GM12891 (cell line): ENCODE measurements at regions not wholly inside any gene's neighbourhood (a gene's known extent, or its start where the extent isn't known, plus 50 kb on each side); places are given as distances from the start of the nearest gene placed in this dataset.

Experiments used
- DNase-seq: peaks from one replicate; pipeline ENCODE4 v3.0.0; 2011; ENCODE audit warnings: low spot score; ENCODE audit not compliant: insufficient read length
- FAIRE-seq: peaks from 2 replicates; lab custom pipeline; 2011; peaks lifted over from hg19 to GRCh38; lab: Jason Lieb, UNC
- PAX5 ChIP-seq: IDR thresholded peaks from 2 replicates; pipeline ENCODE4 v1.6.1; 2011; ENCODE audit warnings: low read length, moderate library complexity, mild to moderate bottlenecking; ENCODE audit not compliant: insufficient read depth, severe bottlenecking
- POLR2A ChIP-seq: IDR thresholded peaks from 2 replicates; pipeline ENCODE4 v1.6.1; 2011; ENCODE audit warnings: low read depth, low read length, control low read depth
- POLR2AphosphoS5 ChIP-seq: IDR thresholded peaks from 2 replicates; pipeline ENCODE4 v1.6.1; 2011; ENCODE audit warnings: low read depth, low read length, control low read depth
- POU2F2 ChIP-seq: IDR thresholded peaks from 2 replicates; pipeline ENCODE4 v1.6.1; 2011; ENCODE audit warnings: low read depth, mild to moderate bottlenecking, control low read depth, low read length, moderate library complexity
- SPI1 ChIP-seq: IDR thresholded peaks from 2 replicates; pipeline ENCODE4 v1.6.1; 2011; ENCODE audit warnings: low read depth, low read length, control low read depth
- TAF1 ChIP-seq: IDR thresholded peaks from 2 replicates; pipeline ENCODE4 v1.6.1; 2011; ENCODE audit warnings: low read depth, low read length, control low read depth

- DNase-seq = no peak
- no peak for TF ChIP-seq POU2F2
- no peak for TF ChIP-seq SPI1
- TF ChIP-seq POLR2AphosphoS5 = no peak
- no peak for TF ChIP-seq PAX5
- TF ChIP-seq TAF1 = no peak
- TF ChIP-seq POLR2A = no peak
- FAIRE-seq = no peak
These were observed 383.5 kb upstream of the CADM1 start for GRCh38 chr11:115887727-115888126.

- TF ChIP-seq POLR2A (no peak), POU2F2 (no peak), POLR2AphosphoS5 (no peak), SPI1 (no peak)
- DNase-seq = no peak
- FAIRE-seq = peak; percentile 16
These were observed 383.1 kb upstream of the CADM1 start for GRCh38 chr11:115887316-115887715.

- TF ChIP-seq TAF1 (no peak), POU2F2 (no peak)
- DNase-seq (no peak), FAIRE-seq (no peak)
These were observed 382.2 kb upstream of the CADM1 start for GRCh38 chr11:115886422-115886733.

GRCh38 chr11:115885535-115886421 lies 381.6 kb upstream of the CADM1 start:
- TF ChIP-seq TAF1 (no peak), POLR2AphosphoS5 (no peak), POLR2A (no peak), PAX5 (no peak)
- DNase-seq (no peak), FAIRE-seq (no peak)

- peak; percentile 5 for FAIRE-seq
- TF ChIP-seq SPI1 = no peak
- TF ChIP-seq TAF1 = no peak
- TF ChIP-seq POLR2A = no peak
- no peak for TF ChIP-seq PAX5
- no peak for TF ChIP-seq POU2F2
- TF ChIP-seq POLR2AphosphoS5 = no peak
- no peak for DNase-seq
These were observed 380.8 kb upstream of the CADM1 start for GRCh38 chr11:115884800-115885534.

GRCh38 chr11:115874843-115875242 lies 370.6 kb upstream of the CADM1 start:
- DNase-seq (no peak), FAIRE-seq (peak; percentile 92)
- TF ChIP-seq PAX5 (no peak), SPI1 (no peak), POLR2AphosphoS5 (no peak), TAF1 (no peak), POU2F2 (no peak), POLR2A (no peak)

- FAIRE-seq (peak; percentile 85), DNase-seq (no peak)
- TF ChIP-seq SPI1 (no peak), POU2F2 (no peak), POLR2AphosphoS5 (no peak), PAX5 (no peak), POLR2A (no peak), TAF1 (no peak)
These were observed 369.6 kb upstream of the CADM1 start for GRCh38 chr11:115873813-115874212.

GRCh38 chr11:115872416-115872815 lies 368.2 kb upstream of the CADM1 start:
- DNase-seq (no peak), FAIRE-seq (peak; percentile 28)
- no peak for TF ChIP-seq POU2F2
- no peak for TF ChIP-seq PAX5
- no peak for TF ChIP-seq POLR2A
- TF ChIP-seq TAF1 = no peak
- TF ChIP-seq POLR2AphosphoS5 = no peak
- no peak for TF ChIP-seq SPI1

GRCh38 chr11:115871161-115871760 lies 367.0 kb upstream of the CADM1 start:
- peak; percentile 38 for FAIRE-seq
- TF ChIP-seq SPI1 (no peak), POLR2AphosphoS5 (no peak), POU2F2 (no peak), PAX5 (no peak), TAF1 (no peak), POLR2A (no peak)

GRCh38 chr11:115869780-115870431 lies 365.7 kb upstream of the CADM1 start:
- no peak for DNase-seq
- no peak for TF ChIP-seq TAF1
- 0 out of 2 replicates have a peak, but pooled peaks have one; percentile 39 for TF ChIP-seq POU2F2
- no peak for TF ChIP-seq SPI1
- no peak for TF ChIP-seq POLR2AphosphoS5
- TF ChIP-seq PAX5 = no peak
- peak; percentile 86 for FAIRE-seq

More at GRCh38 chr11:115871161-115871760, 367.0 kb upstream of the CADM1 start:
- no peak for DNase-seq
